ENCODE measurements at regions not wholly inside any gene's neighbourhood (a gene's known extent, or its start where the extent isn't known, plus 50 kb on each side); places are given as distances from the start of the nearest gene placed in this dataset.
A peak's percentile ranks its signal among the peaks of the same experiment; 100 is the strongest.
"Not testable (repeated sequence)": the region's sequence is repeated elsewhere in the genome, so short reads cannot be mapped to it uniquely, and the experiment has no call there.

GRCh38 chr7:69285854-69286253, 312.4 kb upstream of the AUTS2 start:
- H3K9me3 ChIP-seq, result no peaks in the 10 kb centered on the region
- H3K27ac ChIP-seq, result no peak overlapping the region
- no peaks in the 10 kb centered on the region for H3K27me3 ChIP-seq
- H3K4me3 ChIP-seq, result no peak overlapping the region
- peaks cover 9% of the 10 kb centered on the region for H3K4me1 ChIP-seq
- DNase-seq (ENCODE audit: low spot score in 2 of 2), result peak in 1 of 2 donors; percentile 16
- H3K36me3 ChIP-seq, result no peaks in the 10 kb centered on the region
- TF ChIP-seq CTCF (IDR thresholded peaks at IDR 0.05) (no peak), POLR2A (IDR thresholded peaks at IDR 0.05) (no peak), EP300 (IDR thresholded peaks at IDR 0.05) (no peak), POLR2AphosphoS5 (IDR thresholded peaks at IDR 0.05) (no peak)

GRCh38 chr7:69295977-69296376, 302.3 kb upstream of the AUTS2 start:
- no peaks in the 10 kb centered on the region for H3K27me3 ChIP-seq
- WGBS, result 59% methylated on average over 3 of the region's 3 CpGs

GRCh38 chr7:69301253-69301652, 297.0 kb upstream of the AUTS2 start:
- Histone ChIP-seq H3K27ac (no peak overlapping the region), H3K27me3 (no peaks in the 10 kb centered on the region), H3K9me3 (no peaks in the 10 kb centered on the region), H3K4me3 (no peak overlapping the region), H3K4me1 (no peaks in the 10 kb centered on the region), H3K36me3 (no peaks in the 10 kb centered on the region)
- WGBS, result 36% methylated on average over 3 of the region's 3 CpGs
- TF ChIP-seq POLR2A (IDR thresholded peaks at IDR 0.05) (no peak), CTCF (IDR thresholded peaks at IDR 0.05) (no peak), POLR2AphosphoS5 (IDR thresholded peaks at IDR 0.05) (no peak), EP300 (IDR thresholded peaks at IDR 0.05) (no peak)
- DNase-seq (ENCODE audit: low spot score in 2 of 2), result no peak

More at GRCh38 chr7:69295977-69296376, 302.3 kb upstream of the AUTS2 start:
- H3K9me3 ChIP-seq, result no peaks in the 10 kb centered on the region
- no peak overlapping the region for H3K27ac ChIP-seq
- TF ChIP-seq POLR2A (IDR thresholded peaks at IDR 0.05) (no peak), CTCF (IDR thresholded peaks at IDR 0.05) (no peak), POLR2AphosphoS5 (IDR thresholded peaks at IDR 0.05) (no peak), EP300 (IDR thresholded peaks at IDR 0.05) (no peak)
- no peak for DNase-seq (ENCODE audit: low spot score in 2 of 2)
- no peaks in the 10 kb centered on the region for H3K4me1 ChIP-seq
- H3K4me3 ChIP-seq, result no peak overlapping the region
- no peaks in the 10 kb centered on the region for H3K36me3 ChIP-seq

GRCh38 chr7:69309601-69310000, 288.7 kb upstream of the AUTS2 start:
- H3K4me1 ChIP-seq, result no peaks in the 10 kb centered on the region
- no peaks in the 10 kb centered on the region for H3K9me3 ChIP-seq
- TF ChIP-seq CTCF (IDR thresholded peaks at IDR 0.05) (no peak), POLR2A (IDR thresholded peaks at IDR 0.05) (no peak), EP300 (IDR thresholded peaks at IDR 0.05) (no peak), POLR2AphosphoS5 (IDR thresholded peaks at IDR 0.05) (no peak)
- WGBS, result 84% methylated on average over 1 of the region's 1 CpG
- DNase-seq (ENCODE audit: low spot score in 2 of 2), result no peak
- no peak overlapping the region for H3K27ac ChIP-seq
- no peaks in the 10 kb centered on the region for H3K27me3 ChIP-seq
- no peak overlapping the region for H3K4me3 ChIP-seq
- no peaks in the 10 kb centered on the region for H3K36me3 ChIP-seq

- H3K27me3 ChIP-seq, result no peaks in the 10 kb centered on the region
- H3K4me3 ChIP-seq, result no peak overlapping the region
- no peaks in the 10 kb centered on the region for H3K4me1 ChIP-seq
- DNase-seq (ENCODE audit: low spot score in 2 of 2), result no peak
- H3K9me3 ChIP-seq, result no peaks in the 10 kb centered on the region
- no peaks in the 10 kb centered on the region for H3K36me3 ChIP-seq
- no peak for TF ChIP-seq CTCF (IDR thresholded peaks at IDR 0.05)
- no peak for TF ChIP-seq POLR2A (IDR thresholded peaks at IDR 0.05)
- no peak for TF ChIP-seq POLR2AphosphoS5 (IDR thresholded peaks at IDR 0.05)
- no peak for TF ChIP-seq EP300 (IDR thresholded peaks at IDR 0.05)
- 79% methylated on average over 1 of the region's 1 CpG for WGBS
- no peak overlapping the region for H3K27ac ChIP-seq
These were observed 286.8 kb upstream of the AUTS2 start for GRCh38 chr7:69311489-69311888.

GRCh38 chr7:69313852-69314251, 284.4 kb upstream of the AUTS2 start:
- H3K4me1 ChIP-seq; DNase-seq (ENCODE audit: low spot score in 2 of 2); H3K27me3 ChIP-seq; H3K4me3 ChIP-seq; H3K36me3 ChIP-seq; H3K27ac ChIP-seq; H3K9me3 ChIP-seq: not testable (repeated sequence)
- WGBS, result 93% methylated on average over 4 of the region's 4 CpGs
